Stimulated activated naive CD8-positive, alpha-beta T cell treated with anti-CD3 and anti-CD28 coated beads, Interleukin-15, Interleukin-2, amounts not matched to agents 100 U/mL and 50 U/mL, for 24 hours (primary cell): ENCODE measurements at regions not wholly inside any gene's neighbourhood (a gene's known extent, or its start where the extent isn't known, plus 50 kb on each side); places are given as distances from the start of the nearest gene placed in this dataset.

Experiments used
- ATAC-seq: fragments of 150-1000 bp; cut with Tn5 transposase; one replicate; pipeline ENCODE4 v1.10.0; 2021
- DNase-seq: peaks from one replicate; pipeline ENCODE4 v3.0.0; 2021

GRCh38 chr2:136468799-136469369 lies 296.5 kb upstream of the THSD7B start:
- ATAC-seq (no peak), DNase-seq (no peak)

DNA sequence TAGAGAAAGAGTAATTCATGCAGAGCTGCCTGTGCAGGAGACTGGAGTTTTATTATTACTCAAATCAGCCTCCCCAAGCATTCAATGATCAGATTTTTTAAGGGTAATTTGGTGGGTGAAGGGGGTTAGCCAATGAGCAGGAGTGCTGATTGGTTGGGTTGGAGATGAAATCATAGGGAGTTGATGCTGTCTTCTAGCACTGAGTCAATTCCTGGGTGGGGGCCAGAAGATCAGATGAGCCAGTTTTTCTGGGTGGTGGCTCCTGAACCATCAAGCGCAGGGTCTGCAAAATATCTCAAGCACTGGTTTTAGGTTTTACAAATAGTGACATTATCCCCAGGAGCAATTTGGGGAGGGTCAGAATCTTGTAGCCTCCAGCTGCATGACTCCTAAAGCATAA lies 312.8 kb upstream of the THSD7B start:
- ATAC-seq, result no peak
- DNase-seq, result no peak

DNA sequence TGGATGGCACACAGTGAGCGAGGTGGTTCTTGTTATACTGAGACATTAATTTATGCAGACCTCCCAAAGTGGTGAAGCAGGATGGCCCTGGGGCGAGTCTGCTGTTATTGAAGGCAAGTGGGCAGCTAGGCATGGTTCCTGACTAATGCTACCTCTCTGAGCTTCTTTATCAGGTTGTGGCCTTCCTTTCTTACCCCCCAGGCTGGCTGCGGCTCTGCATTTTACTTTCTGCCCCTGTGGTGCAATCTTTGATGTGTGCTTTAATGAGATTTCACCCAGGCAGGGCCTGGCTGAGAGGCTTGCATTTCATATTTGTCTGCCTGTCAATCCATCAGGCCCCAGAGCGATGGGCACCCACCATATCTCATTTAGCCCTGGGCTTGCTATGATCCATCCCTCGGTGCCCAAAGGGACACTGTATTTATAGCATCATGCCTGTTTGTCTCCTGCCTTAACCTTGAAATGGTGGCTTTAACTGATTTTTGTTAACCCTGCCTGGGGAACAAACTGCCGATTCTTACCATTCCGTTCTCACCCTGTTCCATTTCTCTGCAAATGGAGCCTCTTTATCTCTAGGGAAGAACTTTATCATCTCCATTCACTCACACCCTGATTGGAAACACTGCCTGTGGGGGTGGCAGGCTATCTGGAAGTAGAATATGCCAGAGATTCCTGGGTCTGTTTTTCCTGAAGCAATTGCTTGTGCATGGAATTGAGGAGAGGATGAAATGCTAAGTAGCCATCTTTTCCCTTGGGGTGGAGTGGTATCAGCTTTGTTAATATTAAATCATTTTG lies 316.2 kb upstream of the THSD7B start:
- no peak for DNase-seq
- ATAC-seq, result no peak

GRCh38 chr2:136448432-136448831 lies 316.9 kb upstream of the THSD7B start:
- DNase-seq (no peak), ATAC-seq (no peak)

DNA sequence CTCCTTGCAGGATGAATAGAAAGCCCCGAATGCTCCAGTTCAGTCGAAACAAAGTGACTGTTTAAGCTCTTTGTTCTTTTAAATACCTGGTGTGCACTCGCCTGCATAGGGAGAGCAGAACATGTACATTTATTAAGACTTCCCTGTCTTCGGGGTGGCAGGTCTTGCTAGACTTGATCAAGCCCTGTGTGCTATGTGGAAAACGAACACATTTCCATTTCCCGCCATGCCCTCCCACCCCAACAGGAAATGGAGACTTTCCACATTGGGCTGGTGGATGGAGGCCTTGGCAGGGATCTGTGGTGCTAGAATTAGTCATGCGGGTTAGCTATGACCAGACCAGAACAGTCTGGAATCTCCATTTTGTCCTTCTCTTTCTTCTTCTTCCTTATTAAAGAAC lies 321.0 kb upstream of the THSD7B start:
- ATAC-seq, result no peak
- no peak for DNase-seq

DNA sequence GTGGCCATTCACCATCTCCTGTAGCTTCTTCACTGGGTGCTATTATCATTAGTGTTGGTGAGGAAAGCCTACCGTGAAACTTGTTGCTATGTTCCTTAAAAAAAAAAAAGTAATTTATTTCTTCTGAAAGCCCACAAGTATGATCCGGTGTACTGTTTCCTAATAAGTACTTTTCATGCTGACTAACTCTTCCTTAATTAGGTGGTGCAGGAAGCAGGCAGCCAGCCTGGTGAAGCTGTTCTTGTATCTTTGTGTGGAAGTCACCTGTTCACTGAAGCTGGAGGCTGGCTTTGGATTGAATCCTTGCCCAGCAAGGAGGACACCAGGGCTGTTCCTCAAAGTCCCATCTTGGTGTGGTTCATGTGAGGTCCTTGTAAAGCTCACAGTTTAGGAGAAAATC lies 321.7 kb upstream of the THSD7B start:
- ATAC-seq, result no peak

GRCh38 chr2:136441979-136442714 lies 323.2 kb upstream of the THSD7B start:
- DNase-seq (no peak), ATAC-seq (no peak)

More for the DNA sequence above, 321.7 kb upstream of the THSD7B start:
- DNase-seq, result no peak

DNA sequence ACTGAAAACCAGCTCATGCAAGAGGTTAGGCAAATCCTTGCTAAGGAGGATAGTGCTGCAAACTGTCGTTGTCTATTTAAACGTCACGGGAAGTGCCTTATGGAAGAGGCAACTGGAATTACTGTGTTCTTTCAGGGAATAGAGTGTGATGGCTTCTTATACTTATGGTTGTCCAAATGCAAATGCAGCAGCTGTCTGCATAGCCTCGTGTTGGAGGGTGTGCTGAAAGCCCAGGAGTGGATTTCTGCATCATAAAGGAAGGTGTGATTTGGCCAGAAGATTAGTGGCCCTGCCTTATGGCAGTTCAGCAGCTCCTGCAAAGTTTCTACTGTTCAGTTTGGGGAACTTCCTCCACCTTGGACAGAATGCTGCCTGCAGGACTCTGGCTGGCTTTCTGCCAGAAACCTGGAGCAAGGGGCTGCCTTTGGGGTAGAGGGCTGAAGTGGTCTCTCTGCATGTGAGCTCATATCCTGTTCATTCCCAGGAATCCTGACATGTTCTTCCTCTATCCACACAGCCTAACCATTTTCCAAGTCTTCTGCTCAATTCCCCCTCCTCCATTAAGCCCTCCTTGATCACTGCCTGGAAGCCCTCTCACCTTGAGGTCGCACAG lies 321.2 kb upstream of the CXCR4 start:
- ATAC-seq (no peak), DNase-seq (no peak)

DNA sequence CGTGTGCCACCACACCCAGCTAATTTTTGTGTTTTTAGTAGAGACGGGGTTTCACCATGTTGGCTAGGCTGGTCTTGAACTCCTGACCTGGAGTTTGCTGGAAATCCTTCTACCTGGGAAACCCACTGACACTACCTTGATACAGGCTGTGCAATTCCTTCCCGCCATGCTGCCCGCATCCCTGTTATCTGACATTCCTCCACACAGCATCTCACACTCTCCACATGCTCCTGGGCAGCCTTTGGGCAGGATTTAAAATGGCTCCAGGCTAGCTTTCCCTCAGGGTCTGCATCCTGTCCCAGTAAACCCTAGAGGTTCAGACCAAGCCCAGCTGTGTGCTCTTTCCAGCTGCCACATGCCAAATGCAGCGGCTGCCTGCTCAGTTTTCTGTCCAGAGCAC lies 319.5 kb upstream of the CXCR4 start:
- no peak for ATAC-seq
- no peak for DNase-seq

DNA sequence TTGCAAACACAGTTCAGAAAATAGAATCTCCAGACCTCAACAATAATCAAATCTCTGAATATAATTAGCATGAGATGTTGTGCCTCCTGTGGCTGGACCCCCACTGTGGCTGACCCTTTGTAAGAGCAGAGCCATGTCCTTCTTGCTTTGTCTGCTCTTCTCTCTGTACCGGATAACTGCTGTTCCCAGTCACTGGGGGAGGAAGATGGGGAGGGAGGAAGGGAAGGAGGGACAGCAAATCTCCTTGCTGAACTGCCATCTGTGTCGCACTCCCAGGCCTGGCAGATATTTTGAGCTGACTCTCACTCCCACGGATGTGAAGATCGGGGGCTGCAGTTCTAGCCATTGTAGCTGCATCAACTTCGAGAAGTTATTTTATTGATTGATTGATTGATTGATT lies 319.0 kb upstream of the CXCR4 start:
- ATAC-seq, result no peak
- DNase-seq, result no peak

DNA sequence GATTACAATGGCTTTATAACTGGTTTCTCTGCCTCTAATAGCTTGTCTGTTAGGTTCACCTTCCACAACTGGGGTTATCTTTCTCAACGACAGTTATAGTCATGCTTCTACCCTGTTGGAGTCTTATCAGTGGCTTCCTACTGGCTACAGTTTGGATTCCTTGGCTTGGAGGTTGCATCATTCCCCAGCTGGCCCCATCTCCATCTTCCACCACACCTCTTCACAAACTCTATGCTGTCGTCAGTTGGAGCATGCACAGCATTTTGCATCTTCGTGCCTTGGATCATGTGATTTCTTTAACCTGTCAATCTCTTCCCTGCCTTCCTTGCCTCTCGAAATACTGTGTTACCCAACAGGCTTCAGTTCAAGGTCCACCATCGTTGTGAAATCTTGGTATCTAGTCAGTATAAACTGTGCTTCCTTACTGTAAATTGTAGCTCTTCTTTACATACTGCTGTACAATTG lies 316.3 kb upstream of the CXCR4 start:
- no peak for ATAC-seq
- no peak for DNase-seq

- DNase-seq (no peak), ATAC-seq (no peak)
Measured at GRCh38 chr2:136433261-136433660, 315.3 kb upstream of the CXCR4 start.

DNA sequence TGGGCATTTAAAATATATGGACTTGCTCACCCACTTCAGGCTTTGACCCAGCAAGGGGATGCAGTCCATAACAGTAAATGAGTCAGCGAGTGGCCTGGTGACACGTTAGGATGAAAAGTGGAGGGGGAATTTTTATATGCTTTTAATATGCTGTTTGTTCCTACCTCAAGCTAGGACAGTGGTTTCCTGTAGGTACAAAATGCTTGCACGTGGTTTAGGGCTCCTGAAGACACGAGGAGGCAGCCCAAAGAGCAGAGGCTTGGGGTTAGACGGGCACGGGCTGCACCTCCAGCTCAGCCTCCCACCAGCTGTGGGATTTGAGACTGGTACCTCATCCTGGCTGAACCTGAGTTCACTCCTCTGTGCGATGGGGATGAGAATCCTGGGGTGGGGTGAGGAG lies 306.2 kb upstream of the CXCR4 start:
- ATAC-seq (peak; percentile 31), DNase-seq (peak; percentile 15)

GRCh38 chr2:136423516-136423996 lies 305.6 kb upstream of the CXCR4 start:
- peak; percentile 98 for ATAC-seq
- peak; percentile 88 for DNase-seq

DNA sequence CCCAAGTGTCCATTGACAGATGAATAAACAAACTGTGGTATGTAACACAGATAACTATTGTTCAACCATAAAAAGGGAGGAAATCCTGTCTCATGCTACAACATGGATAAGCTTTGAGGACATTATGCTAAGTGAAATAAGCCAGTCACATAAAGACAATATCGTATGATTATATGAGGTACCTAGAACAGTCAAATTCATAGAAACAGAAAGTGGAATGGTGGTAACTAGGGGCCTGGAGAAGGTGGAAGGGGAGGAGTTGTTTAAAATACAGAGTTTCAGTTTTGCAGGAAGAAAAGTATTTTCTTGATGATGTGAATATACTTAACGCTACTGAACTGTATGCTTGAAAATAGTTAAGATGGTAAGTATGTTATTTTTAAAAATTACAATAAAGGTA lies 304.6 kb upstream of the CXCR4 start:
- no peak for ATAC-seq
- DNase-seq, result no peak

DNA sequence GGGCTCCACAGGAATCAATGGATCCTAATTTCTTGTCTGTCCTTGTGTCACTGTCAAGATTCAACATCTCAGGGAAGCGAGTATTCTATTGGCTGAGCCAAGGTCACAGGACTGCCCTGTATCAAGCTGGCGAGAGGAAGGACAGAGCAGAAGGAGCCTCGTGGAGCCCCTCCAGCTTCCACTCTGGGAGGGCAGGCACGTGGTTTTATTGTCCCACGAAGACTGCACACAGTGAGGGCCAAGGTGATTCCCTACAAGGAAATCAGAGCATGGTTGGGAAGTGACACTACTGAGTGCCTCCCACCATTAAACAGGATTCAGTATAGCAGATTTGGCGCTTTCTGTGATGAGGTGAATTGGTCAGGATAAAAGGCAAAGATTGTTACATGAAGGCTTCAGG lies 302.4 kb upstream of the CXCR4 start:
- DNase-seq (no peak), ATAC-seq (no peak)

GRCh38 chr2:136411946-136412345 lies 294.0 kb upstream of the CXCR4 start:
- DNase-seq, result no peak
- no peak for ATAC-seq

DNA sequence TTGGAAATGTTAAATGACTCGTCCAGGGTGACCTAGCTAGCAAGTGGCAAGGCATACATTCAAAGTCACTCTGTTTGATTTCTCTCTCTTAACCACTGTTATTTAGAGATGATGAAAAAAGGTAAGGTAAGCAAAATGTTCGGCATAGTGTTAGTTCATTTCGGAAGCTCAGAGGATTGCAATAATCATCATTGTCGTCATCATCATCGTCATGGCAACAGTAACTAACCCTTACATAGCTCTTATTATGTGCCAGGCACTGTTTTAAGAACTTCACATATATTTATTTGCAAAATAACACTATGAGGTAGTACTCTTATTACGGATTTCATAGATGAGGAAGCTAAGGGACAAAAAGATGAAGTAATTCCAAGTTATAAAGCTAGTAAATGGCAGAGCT lies 292.7 kb upstream of the CXCR4 start:
- ATAC-seq (no peak), DNase-seq (no peak)

DNA sequence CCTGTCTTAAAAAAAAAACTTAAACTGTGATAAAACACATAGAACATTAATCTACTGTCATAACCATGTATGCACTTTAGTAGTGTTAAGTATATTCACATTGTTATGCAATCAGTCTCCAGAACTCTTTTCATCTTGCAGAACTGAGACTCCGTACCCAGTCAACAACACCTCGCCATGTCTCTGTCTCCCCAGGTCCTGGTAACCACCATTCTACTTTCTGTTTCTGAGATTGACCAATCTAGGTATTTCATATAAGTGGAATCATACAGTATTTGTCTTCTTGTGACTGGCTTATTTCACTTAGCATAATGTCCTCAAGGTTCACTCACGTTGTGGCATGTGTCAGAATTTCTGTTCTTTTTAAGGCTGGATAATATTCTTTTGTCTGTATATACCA lies 290.8 kb upstream of the CXCR4 start:
- DNase-seq (no peak), ATAC-seq (peak; percentile 32)

GRCh38 chr2:136407952-136408318 lies 290.0 kb upstream of the CXCR4 start:
- ATAC-seq (no peak), DNase-seq (no peak)

DNA sequence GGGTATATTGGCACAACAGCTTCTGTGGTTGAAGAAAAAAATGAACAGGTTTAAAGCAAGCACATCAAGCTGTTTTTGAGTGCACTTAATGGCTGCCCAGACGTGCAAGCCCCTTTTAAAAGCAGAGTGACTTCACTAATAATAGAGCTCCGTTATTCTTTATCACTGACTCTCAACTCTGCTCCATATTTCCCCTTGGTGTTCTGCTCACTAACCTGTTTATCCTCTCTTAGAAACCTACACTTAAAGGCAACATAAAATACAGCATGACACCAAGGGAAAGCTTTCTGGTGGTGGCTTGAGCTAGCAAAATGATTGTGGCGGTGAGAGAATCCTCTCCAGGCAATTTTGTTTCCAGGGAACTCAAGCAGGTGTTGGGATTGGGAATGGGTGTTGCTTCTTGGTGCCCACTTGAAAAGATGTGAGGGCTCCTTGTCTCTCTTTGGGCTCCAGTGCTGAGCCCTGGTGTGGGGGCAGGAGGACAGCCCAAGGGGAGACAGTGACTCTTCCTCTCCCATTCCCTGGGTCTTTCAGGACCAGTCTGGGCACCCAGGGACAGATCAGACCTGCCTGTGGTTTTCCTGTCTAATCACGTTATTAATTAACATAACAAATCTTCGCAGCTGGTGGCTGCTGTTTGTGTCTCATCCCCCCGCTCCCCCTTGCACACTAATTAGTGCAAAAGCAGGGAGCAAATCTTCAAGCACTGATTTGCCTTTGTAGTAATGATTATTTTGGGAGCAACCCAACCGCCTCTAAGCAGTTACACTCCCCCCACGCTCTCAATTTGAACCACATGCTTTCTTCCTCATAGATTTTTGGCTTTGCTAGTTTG lies 289.4 kb upstream of the CXCR4 start:
- DNase-seq (no peak), ATAC-seq (no peak)

GRCh38 chr2:136404925-136405324 lies 287.0 kb upstream of the CXCR4 start:
- no peak for ATAC-seq
- DNase-seq, result no peak
